HT-29 (cell line): ENCODE measurements at regions not wholly inside any gene's neighbourhood (a gene's known extent, or its start where the extent isn't known, plus 50 kb on each side); places are given as distances from the start of the nearest gene placed in this dataset.

Experiments
- DNase-seq: peaks from one replicate; pipeline ENCODE4 v3.0.0-alpha.2; 2015; ENCODE audit warnings: low spot score

DNA sequence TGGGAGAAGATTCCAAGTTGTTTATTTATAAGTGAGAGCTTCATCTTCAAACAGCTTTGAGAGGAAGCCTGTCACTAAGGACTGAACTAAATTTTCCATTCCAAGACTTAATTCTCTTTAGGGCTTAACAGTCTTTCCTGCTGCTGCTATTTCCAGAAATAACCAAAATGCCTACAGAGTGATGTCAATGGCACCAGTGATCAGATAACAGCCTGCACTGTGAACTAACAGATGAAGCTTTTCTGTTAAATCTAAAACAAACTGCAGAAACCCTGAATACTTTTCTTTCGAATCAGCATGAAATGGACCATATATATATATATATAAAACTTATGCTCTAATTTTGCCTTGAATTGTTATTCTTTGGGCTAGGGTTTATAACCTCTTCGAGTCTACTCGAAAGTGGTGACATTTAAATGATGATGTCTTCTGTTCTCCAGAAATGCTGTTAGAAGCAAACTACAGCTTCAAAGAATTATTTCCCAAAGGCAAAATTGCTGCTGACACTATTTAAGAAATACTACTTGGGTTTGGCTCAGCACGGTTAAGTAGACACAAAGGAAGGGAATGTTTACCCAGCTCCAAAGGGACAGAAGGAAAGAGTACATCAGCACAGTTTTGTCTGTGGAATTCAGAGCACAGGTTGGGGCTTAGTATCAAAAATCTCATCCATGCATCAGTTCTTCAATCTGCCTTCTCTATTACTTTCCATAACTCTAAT lies 238.5 kb upstream of the LRRN1 start:
- no peak for DNase-seq

GRCh38 chr3:3559786-3560185 lies 239.4 kb upstream of the LRRN1 start:
- DNase-seq, result no peak

DNA sequence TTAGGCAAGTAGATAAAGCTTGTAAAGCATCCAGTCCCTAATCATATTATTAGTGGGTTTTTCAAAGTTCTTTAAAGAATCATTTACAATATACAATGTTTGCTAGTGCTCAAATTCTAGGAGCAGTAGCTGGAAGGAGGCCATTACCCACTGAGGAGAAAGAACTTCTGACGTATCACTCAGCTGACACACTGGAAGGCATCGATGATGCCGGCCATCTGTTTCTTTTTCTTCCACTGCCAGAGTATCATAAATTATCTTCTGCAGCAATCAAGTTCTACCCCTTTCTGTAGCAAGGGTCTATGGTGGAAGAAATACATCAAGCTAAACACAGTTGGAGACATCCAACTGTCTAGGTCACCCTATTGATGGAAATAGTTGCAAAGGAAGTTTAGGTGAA lies 243.2 kb upstream of the LRRN1 start:
- no peak for DNase-seq

GRCh38 chr3:3553236-3553635 lies 246.0 kb upstream of the LRRN1 start:
- no peak for DNase-seq

GRCh38 chr3:3552761-3553160 lies 246.5 kb upstream of the LRRN1 start:
- no peak for DNase-seq

DNA sequence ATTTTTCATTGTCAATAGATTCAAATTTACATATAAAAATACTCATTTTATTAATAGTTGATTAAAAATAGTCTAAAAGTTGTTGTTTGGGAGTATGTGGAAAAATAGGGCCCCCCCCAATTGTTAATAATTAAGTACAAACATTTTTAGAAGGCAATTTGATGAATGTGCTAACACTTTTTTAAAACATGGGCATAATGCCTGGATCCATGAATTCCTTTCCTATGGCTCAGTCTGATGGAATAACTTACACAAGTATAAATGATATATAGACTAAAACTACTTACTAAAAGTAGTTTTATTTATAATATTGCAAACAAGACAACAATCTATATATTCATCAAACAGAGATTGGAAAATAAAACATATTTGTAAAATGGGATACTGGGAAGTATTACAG lies 247.2 kb upstream of the LRRN1 start:
- DNase-seq, result no peak

DNA sequence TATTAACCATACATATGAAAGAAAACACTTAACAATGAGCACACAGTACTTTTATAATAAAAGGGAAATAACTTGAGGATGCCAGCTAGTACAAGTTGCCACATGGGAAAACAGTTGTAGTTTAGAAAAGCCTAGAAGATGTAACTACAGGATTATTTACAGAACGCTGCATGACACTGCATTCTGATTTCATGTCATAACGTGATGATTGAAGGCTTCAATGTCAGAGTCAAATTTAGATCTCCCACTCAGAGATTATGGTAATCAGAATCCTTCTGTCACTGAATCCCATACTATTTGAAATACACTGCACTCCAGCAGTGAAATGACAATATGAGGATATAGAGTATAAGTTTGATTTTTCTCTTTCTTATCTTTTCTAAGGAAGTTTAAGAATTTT lies 253.9 kb upstream of the LRRN1 start:
- DNase-seq, result no peak

GRCh38 chr3:3538451-3538850 lies 260.8 kb upstream of the LRRN1 start:
- no peak for DNase-seq

GRCh38 chr3:3532508-3532907 lies 266.7 kb upstream of the LRRN1 start:
- no peak for DNase-seq

- DNase-seq, result no peak
Measured at GRCh38 chr3:3531476-3531875, 267.8 kb upstream of the LRRN1 start.

DNA sequence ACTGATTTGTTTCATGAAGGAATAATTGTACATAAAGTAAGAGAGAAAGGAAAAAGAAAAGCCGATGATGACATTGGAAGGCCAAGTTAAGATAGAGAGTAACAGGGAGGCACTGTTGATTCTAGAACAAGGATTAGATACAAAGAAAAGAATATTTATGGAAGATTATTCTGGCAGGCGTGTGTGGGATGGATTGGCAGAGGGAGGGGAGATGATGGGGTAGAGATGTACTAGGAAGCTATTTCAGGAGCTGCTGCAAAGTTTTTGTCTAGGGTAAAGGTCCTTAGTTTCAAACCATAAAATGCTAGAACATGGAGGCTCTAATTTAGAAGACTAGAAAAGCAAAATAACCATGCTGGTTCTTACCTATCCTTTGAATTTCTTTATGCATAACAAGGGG lies 280.0 kb upstream of the LRRN1 start:
- DNase-seq, result no peak

DNA sequence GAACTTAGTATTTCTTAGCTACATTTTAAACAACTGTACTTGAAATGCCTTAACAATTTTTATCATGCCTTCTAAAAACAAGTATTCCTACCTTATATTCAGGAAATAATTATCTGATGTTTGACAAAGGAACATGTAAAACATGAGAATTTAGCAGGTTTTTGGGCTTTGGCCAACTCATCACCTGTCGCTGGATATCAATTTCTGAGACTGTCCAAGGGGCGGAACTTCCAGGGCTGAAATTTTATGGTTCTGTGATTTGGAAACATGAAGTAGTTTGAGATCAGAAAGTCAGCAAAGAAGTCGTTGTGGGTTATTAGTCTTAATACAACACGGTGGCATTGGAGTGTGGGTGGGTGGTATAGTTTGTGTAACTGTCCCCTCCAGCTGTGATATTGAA lies 282.2 kb upstream of the LRRN1 start:
- DNase-seq, result no peak

- DNase-seq, result no peak
Measured at GRCh38 chr3:3516384-3516783, 282.8 kb upstream of the LRRN1 start.

- DNase-seq, result no peak
Measured at GRCh38 chr3:3509665-3510064, 289.6 kb upstream of the LRRN1 start.

DNA sequence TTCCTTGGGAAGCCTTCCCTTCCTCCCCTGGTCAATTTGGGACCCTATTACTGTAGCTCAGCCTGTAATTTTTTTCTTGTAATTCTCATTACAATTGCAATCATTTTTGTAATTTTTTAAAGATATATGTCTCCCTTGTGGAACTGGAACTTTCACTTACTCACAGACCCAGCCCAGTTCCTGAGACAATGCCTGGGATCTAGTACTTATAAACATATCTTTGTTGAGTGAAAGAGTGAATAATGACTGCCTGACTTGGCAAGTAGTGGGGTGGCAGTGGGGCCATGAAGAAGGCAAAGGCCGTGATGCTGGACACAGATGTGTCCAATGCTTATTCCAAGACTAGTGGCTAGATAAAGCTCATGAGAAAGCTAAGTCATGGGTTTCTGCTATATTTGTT lies 294.5 kb upstream of the LRRN1 start:
- DNase-seq, result no peak

- no peak for DNase-seq
Measured at GRCh38 chr3:3503411-3503810, 295.8 kb upstream of the LRRN1 start.

DNA sequence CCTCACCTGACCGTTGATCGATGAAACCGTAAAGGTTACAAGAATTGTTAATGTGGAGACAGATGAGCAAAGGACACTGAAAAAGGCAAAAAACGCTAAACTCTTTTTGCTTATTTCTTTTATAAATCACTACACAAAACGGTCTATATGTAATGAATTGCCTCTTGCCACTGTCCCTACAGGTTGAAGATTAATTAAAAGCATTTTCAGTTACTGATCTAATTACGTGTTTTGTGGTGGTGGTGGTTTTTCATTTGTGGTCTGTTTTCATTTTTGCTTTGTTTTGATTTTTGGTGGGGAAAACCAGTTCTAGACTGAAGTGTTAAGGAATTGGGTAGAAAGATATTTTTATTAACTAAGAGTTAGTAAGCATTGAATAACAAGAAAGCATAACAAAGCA lies 299.2 kb upstream of the LRRN1 start:
- no peak for DNase-seq

DNA sequence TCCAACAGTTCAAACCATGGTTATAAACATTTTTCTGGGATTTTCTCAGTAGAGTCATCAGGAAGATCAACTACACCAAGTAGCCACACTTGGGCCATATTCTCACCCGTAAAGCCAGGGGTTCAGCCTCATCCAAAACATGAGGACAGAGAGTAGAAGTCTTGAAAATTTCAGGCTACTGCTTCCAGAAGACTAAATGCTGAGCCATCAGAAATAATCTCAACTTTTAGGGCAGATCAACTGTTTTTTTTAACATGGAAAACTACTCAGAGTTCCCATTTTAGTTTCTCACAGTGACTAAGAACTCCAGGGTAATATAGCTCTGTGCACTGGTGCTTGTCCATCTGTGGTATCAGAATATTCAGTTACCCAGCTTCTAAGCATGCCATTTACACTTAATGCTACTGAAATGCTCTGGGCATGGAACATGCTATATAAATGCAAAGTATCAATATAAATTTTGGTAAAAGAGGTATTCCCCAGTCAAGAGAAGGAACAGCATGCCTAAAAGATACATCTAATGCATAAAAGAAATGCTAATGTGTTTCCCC lies 300.1 kb upstream of the LRRN1 start:
- DNase-seq, result no peak

- DNase-seq, result no peak
Measured at GRCh38 chr3:3495611-3496010, 303.6 kb upstream of the LRRN1 start.

GRCh38 chr3:3476669-3477068 lies 297.2 kb upstream of the CRBN start:
- DNase-seq, result no peak

- no peak for DNase-seq
Measured at GRCh38 chr3:3468596-3468995, 289.1 kb upstream of the CRBN start.

DNA sequence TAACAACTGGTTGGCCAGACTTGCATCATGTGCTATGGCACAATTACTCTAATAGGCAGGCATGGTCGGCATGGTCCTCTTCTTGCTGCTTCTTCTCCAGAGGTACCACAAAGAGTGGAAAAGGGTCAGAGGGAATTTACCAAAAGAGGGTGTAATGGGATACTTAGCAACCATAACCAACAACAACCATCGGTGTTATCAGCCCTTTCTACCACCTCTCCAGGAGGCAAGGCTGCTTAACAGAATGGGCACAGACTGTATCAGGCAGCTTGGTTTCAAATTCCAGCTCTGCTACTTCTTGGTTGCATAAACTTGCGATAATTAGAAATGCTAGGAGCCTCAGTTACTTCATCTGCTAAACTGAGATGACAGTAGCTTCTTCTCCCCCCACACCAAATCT lies 284.6 kb upstream of the CRBN start:
- DNase-seq, result no peak

- DNase-seq, result no peak
Measured at GRCh38 chr3:3461317-3461716, 281.8 kb upstream of the CRBN start.

- DNase-seq, result no peak
Measured at GRCh38 chr3:3448468-3448867, 269.0 kb upstream of the CRBN start.
